HUES64 (cell line): ENCODE measurements at regions not wholly inside any gene's neighbourhood (a gene's known extent, or its start where the extent isn't known, plus 50 kb on each side); places are given as distances from the start of the nearest gene placed in this dataset.

Source experiments
- H3K27ac ChIP-seq: 2 replicates; pipeline ENCODE4 v1.7.0; 2013; ENCODE audit warnings: low read depth, low read length, inconsistent platforms
- H3K27me3 ChIP-seq: 2 replicates; pipeline ENCODE4 v1.6.1; 2013; ENCODE audit warnings: mild to moderate bottlenecking, low read length; ENCODE audit not compliant: insufficient read depth
- H3K36me3 ChIP-seq: 2 replicates; pipeline ENCODE4 v1.6.1; 2013; ENCODE audit warnings: mild to moderate bottlenecking, low read length; ENCODE audit not compliant: insufficient read depth
- H3K4me1 ChIP-seq: 2 replicates; pipeline ENCODE4 v1.6.1; 2013; ENCODE audit warnings: mild to moderate bottlenecking, low read length, moderate library complexity; ENCODE audit not compliant: insufficient read depth
- H3K4me3 ChIP-seq: 2 replicates; pipeline ENCODE4 v1.5.1; 2013; ENCODE audit warnings: mild to moderate bottlenecking, low read length, moderate library complexity
- H3K9ac ChIP-seq: 2 replicates; pipeline ENCODE4 v1.6.1; 2013; ENCODE audit warnings: mild to moderate bottlenecking, low read depth, low read length
- H3K9me3 ChIP-seq: 2 replicates; pipeline ENCODE4 v1.6.1; 2013; ENCODE audit warnings: low read depth, low read length; ENCODE audit not compliant: insufficient read depth
- WGBS: fragments of 150-250, 120-280 bp; methylation state at CpG from one replicate; pipeline ENCODE4 v1.1.7; 2013; ENCODE audit warnings: missing lambda C conversion rate; 5-methylcytosine and 5-hydroxymethylcytosine counted together

- Histone ChIP-seq H3K4me3 (no peak overlapping the region), H3K27me3 (no peaks in the 10 kb centered on the region), H3K4me1 (peaks cover 11% of the 10 kb centered on the region), H3K27ac (no peak overlapping the region), H3K36me3 (no peaks in the 10 kb centered on the region), H3K9me3 (no peaks in the 10 kb centered on the region), H3K9ac (no peak overlapping the region)
- WGBS, result 91% methylated on average over 3 of the region's 3 CpGs
These were observed 64.7 kb upstream of the NPHP3 start for GRCh38 chr3:132786890-132787289.

DNA sequence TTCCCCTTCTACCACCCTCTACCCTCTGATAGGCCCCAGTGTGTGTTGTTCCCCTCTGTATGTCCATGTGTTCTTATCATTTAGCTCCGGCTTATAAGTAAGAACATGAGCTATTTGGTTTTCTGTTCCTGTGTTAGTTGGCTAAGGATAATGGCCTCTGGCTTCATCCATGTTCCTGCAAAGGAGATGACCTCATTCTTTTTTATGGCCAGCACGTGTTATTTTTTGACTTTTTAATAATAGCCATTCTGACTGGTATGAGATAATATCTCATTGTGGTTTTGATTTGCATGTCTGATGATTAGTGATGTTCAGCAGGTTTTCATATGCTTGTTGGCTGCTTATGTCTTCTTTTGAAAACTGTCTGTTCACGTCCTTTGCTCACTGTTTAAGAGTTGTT lies 63.1 kb upstream of the NPHP3 start:
- Histone ChIP-seq H3K4me3 (no peak overlapping the region), H3K9ac (no peak overlapping the region), H3K9me3 (no peaks in the 10 kb centered on the region), H3K36me3 (no peaks in the 10 kb centered on the region), H3K27ac (no peak overlapping the region), H3K27me3 (no peaks in the 10 kb centered on the region), H3K4me1 (peaks cover 11% of the 10 kb centered on the region)
- WGBS, result 98% methylated on average over 3 of the region's 3 CpGs

DNA sequence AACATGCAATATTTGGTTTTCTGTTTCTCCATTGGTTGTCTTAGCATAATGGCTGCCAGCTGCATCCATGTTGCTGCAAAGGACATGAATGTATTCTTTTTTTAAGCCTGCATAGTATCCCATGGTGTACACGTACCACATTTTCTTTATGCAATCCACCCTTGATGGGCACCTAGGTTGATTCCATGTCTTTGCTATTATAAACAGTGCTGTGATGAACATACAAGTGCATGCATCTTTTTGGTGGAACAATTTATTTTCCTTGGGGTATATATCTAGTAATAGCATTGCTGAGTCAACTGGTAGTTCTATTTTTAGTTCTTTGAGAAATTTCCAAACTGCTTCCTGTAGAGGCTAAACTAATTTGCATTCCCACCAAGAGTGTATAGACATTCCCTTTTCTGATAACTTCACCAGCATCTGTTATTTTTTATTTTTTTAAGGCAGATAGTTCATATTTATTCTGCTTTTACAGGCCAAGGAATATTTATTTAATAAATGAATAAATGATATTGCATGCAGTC lies 62.4 kb upstream of the NPHP3 start:
- WGBS, result 94% methylated on average over 1 of the region's 1 CpG
- H3K36me3 ChIP-seq, result no peaks in the 10 kb centered on the region
- H3K27ac ChIP-seq, result no peak overlapping the region
- no peak overlapping the region for H3K4me3 ChIP-seq
- no peaks in the 10 kb centered on the region for H3K9me3 ChIP-seq
- no peak overlapping the region for H3K9ac ChIP-seq
- H3K4me1 ChIP-seq, result peaks cover 11% of the 10 kb centered on the region
- no peaks in the 10 kb centered on the region for H3K27me3 ChIP-seq

DNA sequence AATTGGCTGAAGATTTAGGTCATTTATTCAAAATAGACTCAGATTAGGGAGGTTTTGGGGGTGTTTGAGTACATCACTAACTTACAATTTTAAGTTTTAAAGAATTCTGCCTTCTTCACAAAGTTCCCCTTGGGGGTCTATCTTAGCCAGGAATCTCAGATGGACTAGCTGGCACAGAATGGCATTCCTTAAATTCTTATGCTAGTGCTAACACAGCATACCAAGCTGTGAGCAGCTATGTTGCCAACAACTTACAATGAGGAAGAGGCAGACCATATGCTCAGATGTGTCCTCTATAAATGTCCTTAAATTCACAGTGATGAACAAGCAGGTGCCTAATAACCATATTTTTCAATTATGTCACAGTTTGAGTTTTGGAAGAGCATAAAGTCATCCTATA lies 60.9 kb upstream of the NPHP3 start:
- Histone ChIP-seq H3K9me3 (no peaks in the 10 kb centered on the region), H3K27me3 (no peaks in the 10 kb centered on the region), H3K9ac (no peak overlapping the region), H3K4me1 (peaks cover 11% of the 10 kb centered on the region), H3K27ac (0 out of 2 replicates have a peak overlapping the region, but pooled peaks have one; percentile 1), H3K36me3 (no peaks in the 10 kb centered on the region), H3K4me3 (no peak overlapping the region)

DNA sequence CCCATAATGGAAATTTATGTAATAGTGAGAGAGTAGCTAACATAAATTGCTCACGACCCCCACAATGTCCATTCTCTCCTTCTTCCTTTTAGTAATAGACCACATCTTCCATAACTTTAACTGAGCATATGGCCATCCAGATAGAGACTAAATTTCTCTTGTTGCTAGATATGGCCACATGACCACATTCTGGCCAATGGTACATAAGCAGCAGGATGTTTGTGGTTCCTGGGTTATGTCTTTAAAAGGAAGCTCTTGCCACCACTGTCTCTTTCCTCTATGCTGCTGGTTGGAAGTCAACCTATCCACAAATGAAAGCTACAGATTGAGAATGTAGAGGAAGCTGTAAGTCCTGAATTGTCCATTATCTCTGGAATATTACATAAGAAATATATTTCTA lies 59.7 kb upstream of the NPHP3 start:
- Histone ChIP-seq H3K9ac (no peak overlapping the region), H3K4me3 (no peak overlapping the region), H3K36me3 (no peaks in the 10 kb centered on the region), H3K27ac (no peak overlapping the region), H3K4me1 (peaks cover 11% of the 10 kb centered on the region), H3K27me3 (no peaks in the 10 kb centered on the region), H3K9me3 (no peaks in the 10 kb centered on the region)
- 79% methylated on average over 1 of the region's 1 CpG for WGBS

- H3K4me1 ChIP-seq, result no peaks in the 10 kb centered on the region
- H3K27ac ChIP-seq, result no peak overlapping the region
- H3K9ac ChIP-seq, result no peak overlapping the region
- no peak overlapping the region for H3K4me3 ChIP-seq
- 97% methylated on average over 2 of the region's 3 CpGs for WGBS
- no peaks in the 10 kb centered on the region for H3K27me3 ChIP-seq
- no peaks in the 10 kb centered on the region for H3K36me3 ChIP-seq
- H3K9me3 ChIP-seq, result no peaks in the 10 kb centered on the region
These were observed 55.0 kb upstream of the NPHP3 start for GRCh38 chr3:132777171-132777570.

DNA sequence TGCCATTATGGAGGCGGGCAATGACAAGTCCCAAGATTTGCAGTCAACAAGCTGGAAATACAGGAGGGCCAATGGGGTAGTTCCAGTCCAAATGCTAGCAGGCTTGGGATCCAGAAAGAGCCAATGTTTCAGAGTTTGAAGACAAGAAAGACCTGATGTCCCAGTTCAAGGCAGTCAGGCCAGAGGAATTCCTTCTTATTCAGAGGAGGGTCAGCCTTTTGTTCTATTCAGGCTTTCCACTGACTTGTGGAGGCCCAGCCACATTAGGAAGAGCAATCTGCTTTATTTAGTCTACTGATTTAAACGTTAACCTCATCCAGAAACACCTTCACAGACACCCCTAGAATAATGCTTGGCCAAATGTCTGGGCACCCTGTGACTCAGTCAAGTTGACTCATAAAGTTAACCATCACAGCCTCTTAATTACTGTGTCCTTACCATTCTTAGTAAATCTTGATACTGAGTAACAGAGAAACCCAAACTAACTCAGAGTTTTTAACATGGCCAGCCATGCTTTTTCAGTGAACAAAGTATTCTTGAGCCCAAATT lies 50.9 kb upstream of the NPHP3 start:
- H3K36me3 ChIP-seq, result no peaks in the 10 kb centered on the region
- no peaks in the 10 kb centered on the region for H3K4me1 ChIP-seq
- no peak overlapping the region for H3K4me3 ChIP-seq
- H3K9ac ChIP-seq, result no peak overlapping the region
- WGBS, result 73% methylated on average over 2 of the region's 2 CpGs
- no peaks in the 10 kb centered on the region for H3K9me3 ChIP-seq
- H3K27me3 ChIP-seq, result no peaks in the 10 kb centered on the region
- no peak overlapping the region for H3K27ac ChIP-seq

- H3K4me3 ChIP-seq, result no peak overlapping the region
- no peaks in the 10 kb centered on the region for H3K27me3 ChIP-seq
- H3K9ac ChIP-seq, result no peak overlapping the region
- no peaks in the 10 kb centered on the region for H3K4me1 ChIP-seq
- no peaks in the 10 kb centered on the region for H3K9me3 ChIP-seq
- no peaks in the 10 kb centered on the region for H3K36me3 ChIP-seq
- H3K27ac ChIP-seq, result no peak overlapping the region
These were observed 50.0 kb upstream of the NPHP3 start for GRCh38 chr3:132772252-132772651.
